B cell (primary cell): ENCODE measurements at regions not wholly inside any gene's neighbourhood (a gene's known extent, or its start where the extent isn't known, plus 50 kb on each side); places are given as distances from the start of the nearest gene placed in this dataset.

ENCODE experiments used
- ATAC-seq: fragments of 200-7000 bp; cut with Tn5 transposase; one replicate; pipeline ENCODE4 v1.10.0; 2021; ENCODE audit warnings: low read depth, mild to moderate bottlenecking, moderate number of reproducible peaks, moderate library complexity
- CTCF ChIA-PET: fragments of 350-600 bp; sonication (Branson Sonifier 250); formaldehyde crosslinking; loops from one replicate; lab custom pipeline; 2021; ENCODE audit warnings: antibody characterized with exemption, inconsistent platforms; lab: Charles Lee
- POLR2A ChIA-PET: fragments of 350-600 bp; sonication (Branson Sonifier 250); formaldehyde crosslinking; loops from one replicate; lab custom pipeline; 2021; ENCODE audit warnings: antibody characterized with exemption; lab: Charles Lee
- DNase-seq: peaks from one replicate; pipeline ENCODE4 v3.0.0; 2013
- H2AFZ ChIP-seq: 2 replicates; pipeline ENCODE4 v1.6.1; 2012; ENCODE audit warnings: mild to moderate bottlenecking, low read depth, low read length; ENCODE audit not compliant: insufficient read depth, poor library complexity, severe bottlenecking
- H3K27ac ChIP-seq, 2 donors: 1 replicate in 1 of 2; 2 replicates in 1 of 2; pipeline ENCODE4 v1.5.1; 2012 to 2013; ENCODE audit warnings: low read length in 2 of 2, mild to moderate bottlenecking in 2 of 2, moderate library complexity in 1 of 2
- H3K27me3 ChIP-seq, 4 experiments: fragments of 200-600 bp in 1 of 4; sonication (generic) in 1 of 4; replicated peaks in 1 of 4; 1 replicate in 2 of 4; 2 replicates in 2 of 4; pipeline versions ENCODE4 v1.6.1 to v1.7.0; 2013 to 2016; ENCODE audit warnings: low read length in 3 of 4, mild to moderate bottlenecking in 2 of 4, mixed read lengths in 1 of 4, moderate library complexity in 1 of 4; ENCODE audit not compliant: insufficient read depth in 4 of 4, control insufficient read depth in 3 of 4; ENCODE audit errors: control extremely low read depth in 1 of 4
- H3K36me3 ChIP-seq, 2 experiments: replicated peaks in 1 of 2; 1 replicate in 1 of 2; 2 replicates in 1 of 2; pipeline versions ENCODE4 v1.6.1 to v1.7.1; 2013; ENCODE audit warnings: low read length in 1 of 2; ENCODE audit not compliant: insufficient read depth in 2 of 2, control insufficient read depth in 1 of 2; ENCODE audit errors: control extremely low read depth in 1 of 2, extremely low read depth in 1 of 2
- H3K4me1 ChIP-seq, 2 donors: fragments of 200-600 bp in 1 of 2; sonication (generic) in 1 of 2; 1 replicate in 1 of 2; 2 replicates in 1 of 2; pipeline versions ENCODE4 v1.5.1 to v1.6.1; 2013 to 2017; ENCODE audit warnings: low read length in 2 of 2; ENCODE audit not compliant: control insufficient read depth in 2 of 2, insufficient read depth in 2 of 2
- H3K4me2 ChIP-seq: replicated peaks from 2 replicates; pipeline ENCODE3; 2012; ENCODE audit warnings: mild to moderate bottlenecking, low read depth, low read length; ENCODE audit not compliant: poor library complexity, severe bottlenecking
- H3K4me3 ChIP-seq, 5 experiments: fragments of 200-600 bp in 1 of 5; sonication (generic) in 1 of 5; 1 replicate in 3 of 5; 2 replicates in 2 of 5; pipeline versions ENCODE4 v1.5.1 to v1.7.0; 2011 to 2016; ENCODE audit warnings: low read length in 4 of 5, mild to moderate bottlenecking in 4 of 5, low read depth in 2 of 5, control low read depth in 1 of 5, moderate library complexity in 1 of 5; ENCODE audit not compliant: insufficient read depth in 1 of 5; ENCODE audit errors: control extremely low read depth in 1 of 5, extremely low read depth in 1 of 5
- H3K79me2 ChIP-seq: fragments of 200-600 bp; sonication (generic); one replicate; pipeline ENCODE4 v1.6.0; 2016; ENCODE audit warnings: low read length; ENCODE audit not compliant: control insufficient read depth, insufficient read depth
- H3K9ac ChIP-seq: fragments of 200-600 bp; sonication (generic); 2 replicates; pipeline ENCODE4 v1.6.1; 2017; ENCODE audit warnings: mild to moderate bottlenecking, low read length, moderate library complexity
- H3K9me3 ChIP-seq, 3 donors: one replicate each; pipeline versions ENCODE4 v1.6.1 to v1.7.1; 2013; ENCODE audit warnings: low read length in 2 of 3; ENCODE audit not compliant: control insufficient read depth in 2 of 3, insufficient read depth in 1 of 3; ENCODE audit errors: control extremely low read depth in 1 of 3
- H4K20me1 ChIP-seq: 2 replicates; pipeline ENCODE4 v1.6.0; 2012; ENCODE audit warnings: mild to moderate bottlenecking, low read length; ENCODE audit not compliant: insufficient read depth, control insufficient read depth, poor library complexity, severe bottlenecking
- H3K27ac Mint-ChIP-seq: one replicate; pipeline ENCODE4 v1.8.0; 2021; ENCODE audit warnings: mixed read lengths
- H3K27me3 Mint-ChIP-seq: one replicate; pipeline ENCODE4 v1.8.0; 2021; ENCODE audit warnings: mixed read lengths
- H3K4me1 Mint-ChIP-seq: one replicate; pipeline ENCODE4 v1.8.0; 2021; ENCODE audit warnings: mixed read lengths
- H3K4me3 Mint-ChIP-seq: one replicate; pipeline ENCODE4 v1.8.0; 2021; ENCODE audit warnings: mixed read lengths
- H3K9me3 Mint-ChIP-seq: one replicate; pipeline ENCODE4 v1.8.0; 2022; ENCODE audit warnings: mixed read lengths; ENCODE audit not compliant: insufficient read depth
- EZH2 ChIP-seq: IDR thresholded peaks from 2 replicates; pipeline ENCODE4 v1.6.1; 2012; ENCODE audit warnings: borderline replicate concordance, low read depth, mild to moderate bottlenecking, moderate library complexity, low read length; ENCODE audit not compliant: insufficient read depth, poor library complexity, severe bottlenecking
- WGBS: methylation state at CpG from one replicate; pipeline ENCODE4 v1.1.5; 2013; ENCODE audit warnings: missing lambda C conversion rate; ENCODE audit not compliant: insufficient coverage; 5-methylcytosine and 5-hydroxymethylcytosine counted together
- intact Hi-C: fragments of 100-400 bp; cut with micrococcal nuclease; formaldehyde crosslinking; loops from one replicate; pipeline ENCODE4 v1.10.0; 2022
- TF ChIP-seq, protein P1 (sequence below): fragments of 200-600 bp; IDR thresholded peaks from one replicate; pipeline ENCODE4 v1.8.0; 2022; ENCODE audit warnings: antibody characterized with exemption, mild to moderate bottlenecking

DNA sequence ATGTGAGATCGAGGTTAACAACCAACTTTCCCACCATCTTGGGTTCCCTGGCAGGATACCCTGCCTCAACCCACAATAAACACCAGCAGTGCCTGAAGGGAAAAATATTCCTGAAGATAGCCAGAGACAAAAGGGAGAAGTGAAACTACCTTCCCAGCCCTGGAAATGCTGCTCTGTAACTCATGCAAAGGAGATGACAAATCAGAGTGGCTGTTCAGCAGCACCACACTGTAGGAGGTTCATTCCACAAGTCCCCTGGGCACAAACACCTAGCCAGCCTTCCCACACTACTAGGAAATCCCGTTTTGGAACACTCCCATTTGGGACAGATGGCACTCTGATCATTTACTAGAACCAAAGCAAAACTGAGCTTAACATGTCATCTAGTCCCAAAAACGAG, 190.7 kb upstream of the RBBP8 start:
- H3K27ac ChIP-seq = no peak overlapping the region
- no peaks in the 10 kb centered on the region for H3K36me3 ChIP-seq
- no peak overlapping the region for H3K4me2 ChIP-seq
- no peak overlapping the region for H3K4me3 ChIP-seq
- H3K27me3 ChIP-seq = no peaks in the 10 kb centered on the region
- no peaks in the 10 kb centered on the region for H3K4me1 ChIP-seq
- Mint-ChIP-seq H3K4me3 (no peak overlapping the region), H3K27ac (no peak overlapping the region), H3K27me3 (peaks cover 28% of the 10 kb centered on the region), H3K4me1 (peaks cover 6% of the 10 kb centered on the region), H3K9me3 (peaks cover 12% of the 10 kb centered on the region)
- H2AFZ ChIP-seq = no peak overlapping the region
- H3K79me2 ChIP-seq = no peaks in the 10 kb centered on the region
- intact Hi-C loops = no loop called here
- H3K9ac ChIP-seq = no peak overlapping the region
- peaks cover 0 to 1% (median 0%) of the 10 kb centered on the region in 3 donors for H3K9me3 ChIP-seq
- TF ChIP-seq, protein P1, sequence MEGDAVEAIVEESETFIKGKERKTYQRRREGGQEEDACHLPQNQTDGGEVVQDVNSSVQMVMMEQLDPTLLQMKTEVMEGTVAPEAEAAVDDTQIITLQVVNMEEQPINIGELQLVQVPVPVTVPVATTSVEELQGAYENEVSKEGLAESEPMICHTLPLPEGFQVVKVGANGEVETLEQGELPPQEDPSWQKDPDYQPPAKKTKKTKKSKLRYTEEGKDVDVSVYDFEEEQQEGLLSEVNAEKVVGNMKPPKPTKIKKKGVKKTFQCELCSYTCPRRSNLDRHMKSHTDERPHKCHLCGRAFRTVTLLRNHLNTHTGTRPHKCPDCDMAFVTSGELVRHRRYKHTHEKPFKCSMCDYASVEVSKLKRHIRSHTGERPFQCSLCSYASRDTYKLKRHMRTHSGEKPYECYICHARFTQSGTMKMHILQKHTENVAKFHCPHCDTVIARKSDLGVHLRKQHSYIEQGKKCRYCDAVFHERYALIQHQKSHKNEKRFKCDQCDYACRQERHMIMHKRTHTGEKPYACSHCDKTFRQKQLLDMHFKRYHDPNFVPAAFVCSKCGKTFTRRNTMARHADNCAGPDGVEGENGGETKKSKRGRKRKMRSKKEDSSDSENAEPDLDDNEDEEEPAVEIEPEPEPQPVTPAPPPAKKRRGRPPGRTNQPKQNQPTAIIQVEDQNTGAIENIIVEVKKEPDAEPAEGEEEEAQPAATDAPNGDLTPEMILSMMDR = no peak
- no peak for TF ChIP-seq EZH2
- ChIA-PET POLR2A (no interaction called here), CTCF (no interaction called here)
- ATAC-seq (no peak), DNase-seq (no peak)
- no peaks in the 10 kb centered on the region for H4K20me1 ChIP-seq
- WGBS = 71% methylated on average over 1 of the region's 3 CpGs

DNA sequence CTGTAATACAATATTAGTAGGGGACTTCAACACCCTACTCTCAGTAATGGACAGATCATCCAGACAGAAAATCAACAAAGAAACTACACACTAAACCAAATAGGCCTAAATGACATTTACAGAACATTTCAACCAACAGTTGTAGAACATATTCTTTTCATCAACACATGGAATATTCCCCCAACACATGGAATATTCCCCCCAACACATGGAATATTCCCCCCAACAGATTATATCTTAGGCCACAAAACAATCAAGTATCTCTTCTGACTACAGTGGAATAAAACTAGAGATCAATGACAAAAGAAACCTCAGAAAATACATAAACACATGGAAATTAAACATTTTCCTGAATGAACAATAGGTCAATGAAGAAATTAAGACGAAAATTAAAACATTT, 187.2 kb upstream of the RBBP8 start:
- ChIA-PET CTCF (no interaction called here), POLR2A (no interaction called here)
- no peak overlapping the region for H3K4me2 ChIP-seq
- no peaks in the 10 kb centered on the region for H4K20me1 ChIP-seq
- TF ChIP-seq, protein P1 = no peak
- no peak for TF ChIP-seq EZH2
- H3K4me3 ChIP-seq = no peak overlapping the region
- Mint-ChIP-seq H3K27me3 (peaks cover 34% of the 10 kb centered on the region), H3K9me3 (peaks cover 12% of the 10 kb centered on the region), H3K27ac (no peak overlapping the region), H3K4me3 (no peak overlapping the region), H3K4me1 (no peaks in the 10 kb centered on the region)
- no peak overlapping the region for H3K9ac ChIP-seq
- no CpG with 5 or more reads among the region's 1 CpG for WGBS
- H3K27ac ChIP-seq = no peak overlapping the region
- intact Hi-C loops = no loop called here
- H3K4me1 ChIP-seq = no peaks in the 10 kb centered on the region
- no peak for ATAC-seq
- H3K36me3 ChIP-seq = no peaks in the 10 kb centered on the region
- no peak for DNase-seq
- no peaks in the 10 kb centered on the region for H3K79me2 ChIP-seq
- no peak overlapping the region for H2AFZ ChIP-seq
- peaks cover 0 to 9% (median 1%) of the 10 kb centered on the region in 3 donors for H3K9me3 ChIP-seq
- no peaks in the 10 kb centered on the region for H3K27me3 ChIP-seq
